DOHH2 (cell line): ENCODE measurements at regions not wholly inside any gene's neighbourhood (a gene's known extent, or its start where the extent isn't known, plus 50 kb on each side); places are given as distances from the start of the nearest gene placed in this dataset.
A peak's percentile ranks its signal among the peaks of the same experiment; 100 is the strongest.

Experiments used
- CTCF ChIP-seq: fragments of 200-600 bp; sonication (generic); IDR thresholded peaks from one replicate; pipeline ENCODE4 v1.5.1; 2014; ENCODE audit warnings: antibody characterized with exemption, mild to moderate bottlenecking, low read depth, low read length; ENCODE audit not compliant: poor library complexity, severe bottlenecking
- EZH2phosphoT487 ChIP-seq: fragments of 200-600 bp; sonication (generic); IDR thresholded peaks from 2 replicates; pipeline ENCODE4 v1.6.1; 2017; ENCODE audit warnings: borderline replicate concordance, mild to moderate bottlenecking, antibody characterized with exemption, low read length, moderate library complexity, mixed read lengths

- TF ChIP-seq CTCF (no peak), EZH2phosphoT487 (peak; percentile 11; the same call in 1 of the 2 replicates)
Measured at GRCh38 chr7:155377838-155378579, 79.9 kb upstream of the EN2 start.
